ENCODE measurements at regions not wholly inside any gene's neighbourhood (a gene's known extent, or its start where the extent isn't known, plus 50 kb on each side); places are given as distances from the start of the nearest gene placed in this dataset.

DNA sequence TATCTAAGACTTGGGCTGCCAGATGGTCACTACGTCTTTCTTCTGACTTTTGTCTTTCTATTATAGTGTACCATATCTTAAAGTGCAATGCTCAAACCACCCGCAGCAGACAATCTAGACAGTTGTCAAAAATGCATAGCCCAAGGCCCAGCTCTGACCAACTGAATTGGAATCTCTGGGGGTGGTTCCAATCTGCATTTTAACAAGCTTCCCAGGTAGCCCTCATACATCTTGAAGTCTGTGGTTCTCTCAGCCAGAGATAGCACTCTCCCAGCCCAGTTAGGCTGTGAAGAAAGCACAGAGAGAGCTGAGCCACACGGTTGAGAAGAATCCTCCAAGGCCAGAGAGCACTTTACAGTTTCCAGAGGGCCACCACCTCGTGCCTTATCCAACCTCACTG is 128.2 kb upstream of the HAND1 start:
- TF ChIP-seq EZH2 (IDR thresholded peaks at IDR 0.05) (no peak), POLR2AphosphoS5 (IDR thresholded peaks at IDR 0.05; ENCODE audit: borderline replicate concordance, low read depth, low read length) (no peak), FOXP2 (optimal IDR thresholded peaks at IDR 0.05; ENCODE audit: control extremely low read depth, extremely low read length, insufficient read depth) (no peak)
